IPS DF 19.7 (cell line): ENCODE measurements at regions not wholly inside any gene's neighbourhood (a gene's known extent, or its start where the extent isn't known, plus 50 kb on each side); places are given as distances from the start of the nearest gene placed in this dataset.

Source experiments
- DNase-seq: peaks from one replicate; pipeline ENCODE4 v3.0.0-alpha.2; 2013; ENCODE audit warnings: low read depth, low spot score

DNA sequence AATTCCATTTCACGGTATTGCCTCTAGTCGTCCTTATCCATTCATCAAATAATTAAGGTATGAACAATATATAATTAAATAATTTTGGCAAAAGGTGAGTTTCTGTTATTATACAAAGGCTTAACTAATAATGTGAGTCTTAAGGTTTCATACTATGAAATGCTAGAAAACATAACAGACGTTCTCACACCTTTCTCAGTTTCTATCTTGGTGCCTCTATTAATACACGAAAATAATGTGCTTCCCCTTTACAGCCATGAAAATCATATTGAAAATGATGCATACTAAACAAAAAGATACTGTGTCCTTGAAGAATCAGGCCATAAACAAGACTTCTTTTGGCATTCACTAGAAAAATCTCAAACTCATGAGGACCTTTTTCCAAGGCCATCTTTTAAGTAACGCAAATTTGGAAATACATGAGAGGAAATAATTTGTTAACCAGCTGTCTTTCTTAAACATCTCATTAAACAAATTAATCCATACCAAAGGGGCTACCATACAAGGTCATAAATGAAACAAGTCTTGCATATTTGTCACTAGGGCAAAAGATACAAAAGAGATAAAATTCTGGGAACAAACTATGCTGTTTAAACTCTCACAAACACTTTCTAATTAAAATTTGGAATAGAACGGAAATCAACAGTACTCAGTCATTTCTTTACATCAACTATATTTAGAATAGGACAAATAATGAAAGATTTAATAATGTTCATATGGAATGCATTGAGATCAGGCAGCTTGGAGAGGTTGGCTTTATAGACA, 53.9 kb upstream of the CAV2 start:
- no peak for DNase-seq

DNA sequence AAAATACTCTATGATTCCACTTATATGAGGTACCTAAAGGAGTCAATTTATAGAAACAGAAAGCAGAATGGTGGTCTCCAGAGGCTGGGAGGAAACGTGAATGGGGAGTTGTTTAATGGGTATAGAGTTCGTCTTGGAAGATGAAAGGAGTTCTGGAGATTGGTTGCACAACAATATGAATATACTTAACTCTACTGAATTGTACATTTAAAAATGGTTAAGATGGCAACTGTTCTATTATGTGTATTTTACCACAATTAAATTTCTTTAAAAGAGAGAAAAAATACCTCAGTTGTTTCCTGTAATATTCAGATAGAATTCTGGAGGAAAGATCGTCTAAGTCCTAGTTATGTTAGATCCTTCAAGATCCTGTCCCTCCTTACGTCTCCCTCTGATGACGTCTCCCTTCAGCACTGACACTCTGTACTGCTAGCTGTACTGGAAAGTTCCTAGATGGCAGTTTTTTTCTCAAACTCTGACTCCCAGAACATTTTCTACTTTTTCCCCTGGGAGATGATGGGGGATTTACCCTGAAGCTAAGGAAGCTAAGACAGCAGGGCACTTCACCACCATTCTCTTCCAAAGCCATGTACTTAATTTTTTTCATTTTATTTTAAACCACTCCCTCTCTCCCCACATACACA, 53.2 kb upstream of the CAV2 start:
- no peak for DNase-seq

DNA sequence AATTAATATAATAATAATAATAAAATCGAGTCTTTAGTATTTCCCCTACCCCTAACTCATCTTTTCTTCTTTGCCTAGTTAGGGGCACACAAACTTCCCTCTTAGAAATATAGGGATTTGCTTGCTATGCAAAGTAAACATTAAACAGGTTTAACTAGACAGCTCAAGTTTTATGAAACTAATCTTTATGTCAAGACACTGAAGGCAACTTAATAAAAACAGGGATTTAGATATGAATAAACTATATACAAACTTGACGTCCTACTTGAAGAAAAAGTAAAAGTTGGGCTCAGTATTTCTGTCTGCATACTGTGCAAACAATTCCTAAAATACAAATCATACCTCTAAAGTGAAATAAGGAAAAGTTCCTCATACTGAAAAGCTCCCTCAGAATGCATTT, 52.1 kb upstream of the CAV2 start:
- DNase-seq: no peak

DNA sequence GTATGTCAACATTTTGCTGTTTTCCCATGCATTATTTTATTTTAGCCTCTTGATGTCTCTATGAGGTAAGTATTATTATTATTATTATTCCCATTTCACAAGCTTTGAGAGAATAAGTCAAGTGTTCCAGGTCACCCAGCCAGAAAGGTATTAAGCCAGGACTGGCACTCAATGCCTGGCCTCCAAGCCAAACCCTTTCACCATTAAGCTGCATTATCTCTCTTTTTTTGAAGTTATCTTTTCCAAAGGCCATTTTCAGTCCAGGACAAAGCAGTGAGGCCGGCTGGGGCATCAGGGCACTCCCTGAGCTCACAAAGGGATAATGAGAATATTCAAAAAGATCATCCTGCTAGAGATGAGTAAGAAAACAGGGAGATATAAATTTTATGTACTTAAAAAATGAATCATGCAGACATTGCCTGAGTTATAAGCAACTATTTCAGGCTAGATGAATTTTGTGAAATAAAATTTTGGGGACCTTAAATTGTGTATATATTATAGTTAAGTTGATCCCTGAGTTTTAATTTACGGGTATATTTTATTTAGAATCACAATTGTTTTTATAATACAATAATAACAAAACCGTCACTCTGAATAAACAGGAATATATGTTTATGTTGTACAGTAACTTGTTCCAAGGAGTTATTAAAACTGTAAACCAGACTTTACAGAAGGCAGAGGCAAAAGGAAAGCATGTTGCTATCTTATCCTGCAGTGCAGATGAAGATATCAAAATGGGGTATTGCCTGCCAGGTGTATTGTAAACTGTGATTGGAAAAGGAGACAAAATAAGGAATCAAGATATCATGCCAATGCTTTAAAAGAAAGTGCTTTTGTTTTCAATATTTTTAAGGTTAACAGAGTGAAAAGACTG, 51.3 kb upstream of the CAV2 start:
- DNase-seq: no peak

DNA sequence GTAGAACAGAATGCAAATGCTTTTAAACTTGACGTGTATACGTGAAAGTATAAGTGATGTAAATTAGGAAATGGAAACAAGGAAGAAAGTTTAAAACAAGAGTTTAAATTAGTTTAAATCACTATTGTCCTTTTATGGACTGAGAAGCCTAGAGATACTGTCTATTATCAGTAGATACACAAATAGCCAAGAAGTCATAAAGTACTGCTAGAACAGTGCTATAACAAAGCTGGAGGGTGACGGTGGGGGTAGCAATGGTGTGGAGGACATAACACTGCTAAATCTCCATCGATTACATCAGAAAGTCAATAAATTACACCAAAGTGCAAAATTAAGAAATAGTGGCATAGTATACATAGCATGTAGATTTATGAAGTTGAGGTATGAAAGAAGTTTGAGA, 50.1 kb upstream of the CAV2 start:
- DNase-seq: no peak
